ENCODE measurements at regions not wholly inside any gene's neighbourhood (a gene's known extent, or its start where the extent isn't known, plus 50 kb on each side); places are given as distances from the start of the nearest gene placed in this dataset.

DNA sequence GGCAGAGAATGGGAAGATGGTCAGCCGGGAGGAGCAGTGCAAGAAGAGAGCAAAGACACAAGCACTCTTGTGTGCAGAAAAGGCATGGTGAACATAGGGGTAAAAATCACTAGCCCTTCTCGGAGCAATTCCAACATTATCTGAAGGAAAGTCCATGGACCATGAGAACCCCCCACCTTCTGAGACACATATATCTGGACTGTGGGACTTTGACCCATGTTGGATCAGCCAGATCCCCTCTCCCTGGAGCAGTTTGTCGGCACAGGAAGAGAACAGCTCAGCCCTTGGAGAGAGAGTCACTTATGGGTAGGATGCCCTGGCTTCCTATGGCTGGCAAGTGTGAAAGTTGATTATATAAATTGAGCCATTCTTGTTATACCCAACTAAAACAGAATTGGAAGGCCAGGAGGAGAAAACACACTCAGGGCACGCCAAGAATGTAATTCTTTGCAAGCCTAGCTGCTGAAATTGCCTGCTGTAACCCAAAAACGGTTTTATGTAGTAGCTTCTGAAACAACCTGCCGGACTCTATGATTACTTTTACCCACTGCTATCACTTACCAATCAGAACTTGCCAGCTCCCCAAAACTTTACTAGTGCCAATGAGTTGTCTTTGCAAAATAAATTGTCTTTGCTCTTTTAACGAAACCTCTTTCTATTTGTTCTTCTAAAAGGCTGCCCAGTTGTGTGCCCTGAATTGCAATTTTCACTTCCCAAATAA, 62.8 kb upstream of the ZNF599 start:
- H3K27ac ChIP-seq (ENCODE audit: extremely low read depth, low read depth, low read length), result no peak overlapping the region
- CTCF ChIA-PET, result interaction anchor here (1.2 kb wide), 1 partner anchor 176 kb away, joined by 3 read pairs; no protein-coding TSS in a partner anchor
- TF ChIP-seq SCRT2 (tag by site-specific recombination; IDR thresholded peaks at IDR 0.05), result no peak
- no peak for TF ChIP-seq ZNF426 (tag by site-specific recombination; IDR thresholded peaks at IDR 0.05)
- no peak for TF ChIP-seq SALL2 (tag by site-specific recombination; IDR thresholded peaks at IDR 0.05; ENCODE audit: borderline replicate concordance)
- TF ChIP-seq ZXDB (tag by site-specific recombination; IDR thresholded peaks at IDR 0.05), result no peak
- TF ChIP-seq, protein P1, sequence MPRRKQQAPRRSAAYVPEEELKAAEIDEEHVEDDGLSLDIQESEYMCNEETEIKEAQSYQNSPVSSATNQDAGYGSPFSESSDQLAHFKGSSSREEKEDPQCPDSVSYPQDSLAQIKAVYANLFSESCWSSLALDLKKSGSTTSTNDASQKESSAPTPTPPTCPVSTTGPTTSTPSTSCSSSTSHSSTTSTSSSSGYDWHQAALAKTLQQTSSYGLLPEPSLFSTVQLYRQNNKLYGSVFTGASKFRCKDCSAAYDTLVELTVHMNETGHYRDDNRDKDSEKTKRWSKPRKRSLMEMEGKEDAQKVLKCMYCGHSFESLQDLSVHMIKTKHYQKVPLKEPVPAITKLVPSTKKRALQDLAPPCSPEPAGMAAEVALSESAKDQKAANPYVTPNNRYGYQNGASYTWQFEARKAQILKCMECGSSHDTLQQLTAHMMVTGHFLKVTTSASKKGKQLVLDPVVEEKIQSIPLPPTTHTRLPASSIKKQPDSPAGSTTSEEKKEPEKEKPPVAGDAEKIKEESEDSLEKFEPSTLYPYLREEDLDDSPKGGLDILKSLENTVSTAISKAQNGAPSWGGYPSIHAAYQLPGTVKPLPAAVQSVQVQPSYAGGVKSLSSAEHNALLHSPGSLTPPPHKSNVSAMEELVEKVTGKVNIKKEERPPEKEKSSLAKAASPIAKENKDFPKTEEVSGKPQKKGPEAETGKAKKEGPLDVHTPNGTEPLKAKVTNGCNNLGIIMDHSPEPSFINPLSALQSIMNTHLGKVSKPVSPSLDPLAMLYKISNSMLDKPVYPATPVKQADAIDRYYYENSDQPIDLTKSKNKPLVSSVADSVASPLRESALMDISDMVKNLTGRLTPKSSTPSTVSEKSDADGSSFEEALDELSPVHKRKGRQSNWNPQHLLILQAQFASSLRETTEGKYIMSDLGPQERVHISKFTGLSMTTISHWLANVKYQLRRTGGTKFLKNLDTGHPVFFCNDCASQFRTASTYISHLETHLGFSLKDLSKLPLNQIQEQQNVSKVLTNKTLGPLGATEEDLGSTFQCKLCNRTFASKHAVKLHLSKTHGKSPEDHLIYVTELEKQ (tag by site-specific recombination; IDR thresholded peaks at IDR 0.05; ENCODE audit: borderline replicate concordance), result no peak

GRCh38 chr19:34834472-34835061, 61.6 kb upstream of the ZNF599 start:
- H3K9me3 ChIP-seq (ENCODE audit: control insufficient read depth, insufficient read depth, low read depth, low read length), result no peaks in the 10 kb centered on the region; the same call in 1 of the 2 replicates
- H3K4me1 ChIP-seq (ENCODE audit: control insufficient read depth, insufficient read depth, low read length), result 0 out of 2 replicates have a peak, but pooled peaks cover 2% of the 10 kb centered on the region
- TF ChIP-seq ZXDB (tag by site-specific recombination; IDR thresholded peaks at IDR 0.05) (no peak), ZSCAN16 (tag by site-specific recombination; IDR thresholded peaks at IDR 0.05) (no peak), ZNF335 (tag by site-specific recombination; conservative IDR thresholded peaks at IDR 0.05) (no peak), ZNF211 (tag by site-specific recombination; IDR thresholded peaks at IDR 0.05; ENCODE audit: low read depth) (no peak), ZNF843 (tag by site-specific recombination; IDR thresholded peaks at IDR 0.05) (no peak), BCL11B (tag by site-specific recombination; IDR thresholded peaks at IDR 0.05; ENCODE audit: low read depth) (no peak), YY1 (tag by site-specific recombination; IDR thresholded peaks at IDR 0.05) (no peak), ZNF324 (tag by site-specific recombination; IDR thresholded peaks at IDR 0.05) (no peak), ZNF184 (tag by site-specific recombination; IDR thresholded peaks at IDR 0.05) (no peak), ZNF521 (tag by site-specific recombination; IDR thresholded peaks at IDR 0.05) (no peak), KLF1 (tag by site-specific recombination; IDR thresholded peaks at IDR 0.05) (no peak)
- TF ChIP-seq, protein P2, sequence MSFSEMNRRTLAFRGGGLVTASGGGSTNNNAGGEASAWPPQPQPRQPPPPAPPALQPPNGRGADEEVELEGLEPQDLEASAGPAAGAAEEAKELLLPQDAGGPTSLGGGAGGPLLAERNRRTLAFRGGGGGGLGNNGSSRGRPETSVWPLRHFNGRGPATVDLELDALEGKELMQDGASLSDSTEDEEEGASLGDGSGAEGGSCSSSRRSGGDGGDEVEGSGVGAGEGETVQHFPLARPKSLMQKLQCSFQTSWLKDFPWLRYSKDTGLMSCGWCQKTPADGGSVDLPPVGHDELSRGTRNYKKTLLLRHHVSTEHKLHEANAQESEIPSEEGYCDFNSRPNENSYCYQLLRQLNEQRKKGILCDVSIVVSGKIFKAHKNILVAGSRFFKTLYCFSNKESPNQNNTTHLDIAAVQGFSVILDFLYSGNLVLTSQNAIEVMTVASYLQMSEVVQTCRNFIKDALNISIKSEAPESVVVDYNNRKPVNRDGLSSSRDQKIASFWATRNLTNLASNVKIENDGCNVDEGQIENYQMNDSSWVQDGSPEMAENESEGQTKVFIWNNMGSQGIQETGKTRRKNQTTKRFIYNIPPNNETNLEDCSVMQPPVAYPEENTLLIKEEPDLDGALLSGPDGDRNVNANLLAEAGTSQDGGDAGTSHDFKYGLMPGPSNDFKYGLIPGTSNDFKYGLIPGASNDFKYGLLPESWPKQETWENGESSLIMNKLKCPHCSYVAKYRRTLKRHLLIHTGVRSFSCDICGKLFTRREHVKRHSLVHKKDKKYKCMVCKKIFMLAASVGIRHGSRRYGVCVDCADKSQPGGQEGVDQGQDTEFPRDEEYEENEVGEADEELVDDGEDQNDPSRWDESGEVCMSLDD (tag by site-specific recombination; IDR thresholded peaks at IDR 0.05), result no peak
- TF ChIP-seq, protein P3, sequence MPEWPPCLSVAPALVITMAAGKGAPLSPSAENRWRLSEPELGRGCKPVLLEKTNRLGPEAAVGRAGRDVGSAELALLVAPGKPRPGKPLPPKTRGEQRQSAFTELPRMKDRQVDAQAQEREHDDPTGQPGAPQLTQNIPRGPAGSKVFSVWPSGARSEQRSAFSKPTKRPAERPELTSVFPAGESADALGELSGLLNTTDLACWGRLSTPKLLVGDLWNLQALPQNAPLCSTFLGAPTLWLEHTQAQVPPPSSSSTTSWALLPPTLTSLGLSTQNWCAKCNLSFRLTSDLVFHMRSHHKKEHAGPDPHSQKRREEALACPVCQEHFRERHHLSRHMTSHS (tag by site-specific recombination; IDR thresholded peaks at IDR 0.05), result no peak
- ChIA-PET CTCF (interaction anchor here (1.1 kb wide), 1 partner anchor 9 kb away, joined by 3 read pairs; no protein-coding TSS in a partner anchor), POLR2A (no interaction called here)
- H3K27ac ChIP-seq (ENCODE audit: extremely low read depth, low read depth, low read length), result no peak overlapping the region
- H3K36me3 ChIP-seq (ENCODE audit: control insufficient read depth in 2 of 2, insufficient read depth in 1 of 2, low read length in 2 of 2), result no peaks in the 10 kb centered on the region
- no peak overlapping the region for H3K4me3 ChIP-seq (ENCODE audit: low read depth, low read length)

More for the DNA sequence above, 62.8 kb upstream of the ZNF599 start:
- Histone ChIP-seq H3K4me3 (ENCODE audit: low read depth, low read length) (no peak overlapping the region), H3K4me1 (ENCODE audit: control insufficient read depth, insufficient read depth, low read length) (0 out of 2 replicates have a peak, but pooled peaks cover 2% of the 10 kb centered on the region), H3K36me3 (ENCODE audit: control insufficient read depth in 2 of 2, insufficient read depth in 1 of 2, low read length in 2 of 2) (no peaks in the 10 kb centered on the region), H3K9me3 (ENCODE audit: control insufficient read depth, insufficient read depth, low read depth, low read length) (no peaks in the 10 kb centered on the region; the same call in 1 of the 2 replicates)
- POLR2A ChIA-PET, result no interaction called here
